ENCODE measurements at regions not wholly inside any gene's neighbourhood (a gene's known extent, or its start where the extent isn't known, plus 50 kb on each side); places are given as distances from the start of the nearest gene placed in this dataset.
"Not testable (repeated sequence)": the region's sequence is repeated elsewhere in the genome, so short reads cannot be mapped to it uniquely, and the experiment has no call there.

GRCh38 chr16:16960785-16961184 lies 510.0 kb downstream of the XYLT1 start:
- no peak for DNase-seq

GRCh38 chr16:16966439-16966838 lies 504.3 kb downstream of the XYLT1 start:
- no peak for DNase-seq

DNA sequence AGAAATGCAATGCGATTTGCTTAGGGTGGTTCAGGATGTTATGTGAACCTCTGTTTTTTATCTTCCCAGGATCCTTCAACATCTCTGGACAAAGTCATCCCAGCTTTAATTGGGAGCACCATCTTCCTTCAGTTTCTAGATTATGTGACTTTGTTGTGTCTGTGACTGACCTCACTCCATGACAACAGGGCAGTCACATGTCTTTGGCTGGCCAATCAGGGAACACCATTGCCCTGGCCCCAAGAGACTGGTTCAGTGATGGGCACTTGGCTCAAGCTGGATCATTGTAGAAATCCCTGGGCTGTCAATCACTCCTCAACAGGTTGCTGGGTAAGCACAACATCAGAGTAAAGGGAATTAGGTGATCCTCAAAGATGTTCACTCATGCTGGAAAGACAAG lies 499.7 kb downstream of the XYLT1 start:
- no peak for DNase-seq

GRCh38 chr16:16972831-16973230 lies 497.9 kb downstream of the XYLT1 start:
- no peak for DNase-seq

DNA sequence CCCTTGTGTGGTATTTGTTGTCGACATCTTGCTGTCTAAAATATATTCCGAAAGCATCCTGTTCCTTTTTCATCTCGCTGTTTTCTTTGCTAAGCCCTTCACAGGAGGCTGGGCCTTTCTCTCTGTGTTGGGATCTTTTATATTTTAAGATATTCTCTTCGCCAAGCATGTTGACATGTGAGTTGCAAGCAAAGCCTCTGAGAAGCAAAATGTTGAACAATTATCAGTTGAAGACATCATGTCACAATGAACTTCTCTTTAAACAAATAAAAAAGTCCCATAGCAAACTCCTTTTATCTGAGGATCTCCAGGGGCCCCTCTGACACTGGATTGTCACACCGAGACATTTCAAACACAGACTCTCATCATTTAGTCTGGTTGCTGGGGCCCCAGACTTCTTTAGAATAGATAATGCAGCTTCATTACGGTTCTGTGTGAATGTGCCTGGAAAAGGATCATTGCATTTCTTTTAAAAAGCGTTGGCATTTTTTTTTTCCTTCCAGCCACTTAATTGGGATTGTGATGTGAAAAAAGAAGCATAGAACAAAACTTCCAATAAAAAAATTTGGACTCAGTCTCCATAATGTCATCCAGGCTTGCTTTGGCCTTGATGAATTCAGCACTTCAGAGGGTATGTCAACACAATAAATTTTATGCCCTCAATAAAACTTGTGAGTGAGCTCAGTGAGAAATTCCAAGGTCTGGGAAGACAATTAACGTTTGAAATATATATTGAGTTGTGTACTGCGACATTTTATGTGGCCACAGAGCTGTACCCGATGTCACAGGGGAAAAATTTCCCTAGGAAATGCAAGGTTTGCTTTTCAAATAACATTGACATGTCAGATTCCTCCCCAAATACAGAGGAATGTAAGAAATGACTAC lies 496.8 kb downstream of the XYLT1 start:
- no peak for DNase-seq

GRCh38 chr16:16982614-16983013 lies 488.1 kb downstream of the XYLT1 start:
- no peak for DNase-seq

GRCh38 chr16:16983582-16983981 lies 487.2 kb downstream of the XYLT1 start:
- DNase-seq: no peak

GRCh38 chr16:16984091-16984490 lies 486.7 kb downstream of the XYLT1 start:
- not testable (repeated sequence) for DNase-seq

DNA sequence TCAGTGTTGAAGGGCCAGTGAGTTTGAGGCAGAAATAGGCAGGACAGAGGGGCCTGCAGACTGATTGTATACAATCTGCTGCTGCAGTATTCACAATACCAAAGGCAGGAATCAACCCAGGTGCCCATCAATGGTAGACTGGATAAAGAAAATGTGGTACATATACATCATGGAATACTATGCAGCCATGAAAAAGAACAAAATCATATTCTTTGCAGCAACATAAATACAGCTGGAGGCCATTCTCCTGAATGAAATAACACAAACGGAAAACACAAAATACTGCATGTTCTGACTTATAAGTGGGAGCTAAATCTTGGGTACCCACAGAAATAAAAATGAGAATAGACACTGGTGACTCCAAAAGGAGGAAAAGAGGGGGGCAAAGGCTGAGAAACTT lies 485.1 kb downstream of the XYLT1 start:
- no peak for DNase-seq

- DNase-seq: no peak
Measured at GRCh38 chr16:16988963-16989362, 481.8 kb downstream of the XYLT1 start.

DNA sequence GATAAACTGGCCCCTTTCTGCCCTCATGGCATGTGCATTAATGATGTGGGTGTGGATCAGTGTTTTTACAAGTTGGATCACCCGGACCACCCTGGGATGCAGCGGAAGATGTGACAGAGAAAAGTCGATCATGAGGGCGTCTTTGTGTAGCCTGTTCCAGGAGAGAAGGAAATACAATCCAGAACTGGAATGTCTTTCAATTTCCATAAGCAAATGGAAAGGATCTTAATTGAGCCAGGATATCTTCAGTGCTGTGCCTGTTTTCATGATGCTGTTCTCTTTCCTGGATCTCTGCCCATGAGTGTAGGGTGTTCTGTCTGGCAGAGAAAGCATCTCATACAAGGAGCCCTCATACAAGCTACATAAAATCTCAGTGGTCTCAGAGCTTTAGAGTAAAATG lies 481.4 kb downstream of the XYLT1 start:
- no peak for DNase-seq

DNA sequence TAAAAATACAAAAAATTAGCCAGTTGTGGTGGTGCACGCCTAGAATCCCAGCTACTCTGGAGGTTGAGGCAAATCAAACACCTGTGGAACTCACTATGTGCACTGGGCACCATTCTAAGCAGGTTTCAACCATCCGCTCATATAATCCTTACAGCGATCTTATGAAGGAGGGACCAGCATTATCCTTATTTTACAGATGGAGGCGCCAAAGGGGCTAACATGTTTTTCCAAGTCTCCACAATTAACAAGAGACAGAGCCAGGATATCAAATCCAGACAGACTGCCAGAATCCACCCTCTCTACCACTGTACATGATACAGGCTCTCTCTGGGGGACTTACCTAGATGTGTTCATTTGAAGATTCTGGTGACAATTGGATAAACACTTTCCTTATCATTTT lies 479.0 kb downstream of the XYLT1 start:
- DNase-seq: no peak

GRCh38 chr16:16992975-16993765 lies 477.6 kb downstream of the XYLT1 start:
- DNase-seq: no peak

DNA sequence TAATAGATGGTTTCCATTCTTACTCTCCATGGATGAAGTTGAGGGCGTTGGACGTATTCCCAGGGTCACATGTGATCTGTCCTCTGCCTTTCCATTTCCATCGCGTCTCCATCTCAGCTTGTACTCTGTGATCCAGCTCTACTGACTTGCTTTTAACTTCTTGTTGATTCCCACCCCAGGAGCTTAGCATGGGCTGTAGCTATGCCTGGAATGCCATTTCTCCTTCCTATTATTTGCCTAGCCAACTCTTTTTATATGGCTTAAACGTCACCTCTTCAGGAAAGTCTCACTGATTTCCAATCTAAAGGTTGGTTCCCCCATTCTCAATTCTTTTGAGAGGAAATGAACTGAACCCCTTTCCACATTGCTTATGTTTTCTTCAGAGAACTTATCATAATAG lies 475.9 kb downstream of the XYLT1 start:
- DNase-seq: no peak

DNA sequence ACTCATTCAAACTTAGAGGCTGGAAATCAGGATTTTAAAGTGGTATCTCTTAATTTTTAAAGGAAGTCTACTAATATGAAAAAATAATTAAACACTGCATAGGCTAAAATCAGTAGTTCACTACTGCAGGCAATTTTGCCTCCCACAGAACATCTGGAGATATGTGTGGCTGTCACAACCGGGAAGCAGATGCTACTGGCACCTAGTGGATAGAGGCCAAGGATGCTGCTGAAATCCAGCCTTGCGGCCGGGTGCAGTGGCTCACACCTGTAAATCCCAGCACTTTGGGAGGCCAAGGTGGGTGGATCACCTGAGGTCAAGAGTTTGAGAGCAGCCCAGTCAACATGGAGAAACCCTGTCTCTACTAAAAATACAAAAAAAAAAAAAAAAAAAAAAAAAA lies 473.9 kb downstream of the XYLT1 start:
- no peak for DNase-seq

DNA sequence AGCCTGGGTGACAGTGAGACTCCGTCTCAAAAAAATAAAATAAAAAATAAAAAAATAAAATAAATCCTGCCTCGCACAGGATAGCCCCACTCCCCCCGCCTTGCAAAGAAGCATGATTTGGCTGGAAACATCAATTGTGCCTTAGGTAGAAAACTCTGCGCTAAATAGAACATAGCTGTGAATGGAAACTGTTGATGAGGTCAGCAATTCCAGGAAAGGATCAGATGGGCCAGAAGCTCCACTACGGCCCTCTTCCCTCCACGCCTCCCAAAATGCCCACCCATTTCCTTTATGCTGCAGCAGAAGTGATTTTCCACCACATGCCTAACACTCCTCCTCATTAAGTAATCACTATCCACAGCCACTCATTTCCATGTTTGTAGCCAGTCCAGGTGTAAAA lies 473.4 kb downstream of the XYLT1 start:
- no peak for DNase-seq

DNA sequence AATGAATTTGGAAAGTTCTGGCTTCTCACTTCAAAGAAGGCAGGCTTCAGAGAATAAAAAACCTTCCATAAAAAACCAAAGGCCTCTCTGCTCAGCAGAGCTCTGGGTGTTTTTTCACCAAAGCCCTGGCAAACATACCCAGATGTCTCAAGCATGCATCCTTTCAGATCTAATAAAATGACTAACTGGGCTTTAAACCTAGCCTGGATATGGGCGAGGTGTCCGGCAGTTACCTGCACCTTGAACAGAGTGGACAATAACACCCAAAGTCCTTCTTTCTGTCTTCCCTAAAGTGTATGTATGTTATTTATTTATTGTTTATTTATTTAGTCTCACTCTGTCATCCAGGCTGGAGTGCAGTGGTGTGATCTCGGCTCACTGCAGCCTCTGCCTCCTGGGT lies 469.3 kb downstream of the XYLT1 start:
- no peak for DNase-seq

DNA sequence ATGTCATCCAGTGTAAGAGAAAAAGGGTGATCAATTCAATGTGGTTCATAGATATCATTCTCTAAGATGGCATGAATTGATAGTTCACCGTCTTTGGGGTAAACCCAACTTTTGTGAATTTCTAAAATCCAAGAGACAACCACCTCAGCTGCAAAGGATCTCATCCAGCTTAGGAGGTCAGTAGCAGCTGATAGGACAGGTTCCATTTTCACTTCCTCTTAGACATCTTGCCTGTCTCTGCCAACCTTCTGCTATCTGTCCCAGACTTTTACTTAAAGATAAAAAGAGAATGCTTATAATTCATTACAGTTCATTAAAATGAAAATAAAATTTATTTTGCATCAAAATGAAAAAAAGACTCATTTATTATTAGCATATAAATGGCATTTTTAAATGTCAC lies 468.2 kb downstream of the XYLT1 start:
- DNase-seq: no peak

- DNase-seq: not testable (repeated sequence)
Measured at GRCh38 chr16:17005963-17006362, 464.8 kb downstream of the XYLT1 start.

GRCh38 chr16:17011712-17012111 lies 459.0 kb downstream of the XYLT1 start:
- DNase-seq: no peak

DNA sequence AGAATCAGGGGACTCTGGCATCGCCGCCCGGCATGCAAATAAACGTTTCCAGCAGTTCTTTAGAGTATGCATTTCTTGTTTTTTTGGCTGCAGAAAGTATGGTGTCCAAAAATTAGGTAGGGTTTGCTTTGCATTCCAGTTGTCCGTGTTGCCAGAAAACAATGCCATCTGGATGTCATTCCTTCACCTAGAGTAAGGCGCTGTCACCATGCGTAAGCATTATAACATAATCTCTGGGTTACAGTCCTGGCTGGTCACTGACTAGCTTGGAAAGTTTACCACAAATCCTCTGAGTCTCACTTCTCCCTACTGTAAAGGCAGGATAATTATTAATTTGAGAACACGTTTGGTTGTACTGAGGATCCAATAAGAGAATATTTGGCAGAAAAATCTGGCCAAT lies 457.7 kb downstream of the XYLT1 start:
- DNase-seq: no peak

- no peak for DNase-seq
Measured at GRCh38 chr16:17014484-17015121, 456.2 kb downstream of the XYLT1 start.

GRCh38 chr16:17015702-17016101 lies 455.1 kb downstream of the XYLT1 start:
- DNase-seq: no peak

- no peak for DNase-seq
Measured at GRCh38 chr16:17017442-17017841, 453.3 kb downstream of the XYLT1 start.
